Stimulated activated effector memory CD8-positive, alpha-beta T cell treated with anti-CD3 and anti-CD28 coated beads, Interleukin-12 subunit alpha, Interleukin-12 subunit beta, amount 100 ng/mL, for 72 hours (primary cell): ENCODE measurements at regions not wholly inside any gene's neighbourhood (a gene's known extent, or its start where the extent isn't known, plus 50 kb on each side); places are given as distances from the start of the nearest gene placed in this dataset.

ENCODE experiments used
- ATAC-seq: fragments of 150-1000 bp; cut with Tn5 transposase; 2 replicates; pipeline ENCODE4 v1.10.0; 2021
- DNase-seq, 2 donors: peaks; one replicate each; pipeline ENCODE4 v3.0.0; 2021 to 2022; ENCODE audit warnings: low spot score in 2 of 2
- H3K27ac Mint-ChIP-seq: one replicate; pipeline ENCODE4 v1.8.0; 2022; ENCODE audit warnings: mild to moderate bottlenecking, mixed read lengths
- H3K36me3 Mint-ChIP-seq: one replicate; pipeline ENCODE4 v1.8.0; 2022; ENCODE audit warnings: mild to moderate bottlenecking, mixed read lengths
- H3K4me1 Mint-ChIP-seq: one replicate; pipeline ENCODE4 v1.8.0; 2022; ENCODE audit warnings: mixed read lengths
- H3K4me3 Mint-ChIP-seq: one replicate; pipeline ENCODE4 v1.8.0; 2022; ENCODE audit warnings: mild to moderate bottlenecking, mixed read lengths
- H3K9me3 Mint-ChIP-seq: one replicate; pipeline ENCODE4 v1.8.0; 2022; ENCODE audit warnings: mixed read lengths

DNA sequence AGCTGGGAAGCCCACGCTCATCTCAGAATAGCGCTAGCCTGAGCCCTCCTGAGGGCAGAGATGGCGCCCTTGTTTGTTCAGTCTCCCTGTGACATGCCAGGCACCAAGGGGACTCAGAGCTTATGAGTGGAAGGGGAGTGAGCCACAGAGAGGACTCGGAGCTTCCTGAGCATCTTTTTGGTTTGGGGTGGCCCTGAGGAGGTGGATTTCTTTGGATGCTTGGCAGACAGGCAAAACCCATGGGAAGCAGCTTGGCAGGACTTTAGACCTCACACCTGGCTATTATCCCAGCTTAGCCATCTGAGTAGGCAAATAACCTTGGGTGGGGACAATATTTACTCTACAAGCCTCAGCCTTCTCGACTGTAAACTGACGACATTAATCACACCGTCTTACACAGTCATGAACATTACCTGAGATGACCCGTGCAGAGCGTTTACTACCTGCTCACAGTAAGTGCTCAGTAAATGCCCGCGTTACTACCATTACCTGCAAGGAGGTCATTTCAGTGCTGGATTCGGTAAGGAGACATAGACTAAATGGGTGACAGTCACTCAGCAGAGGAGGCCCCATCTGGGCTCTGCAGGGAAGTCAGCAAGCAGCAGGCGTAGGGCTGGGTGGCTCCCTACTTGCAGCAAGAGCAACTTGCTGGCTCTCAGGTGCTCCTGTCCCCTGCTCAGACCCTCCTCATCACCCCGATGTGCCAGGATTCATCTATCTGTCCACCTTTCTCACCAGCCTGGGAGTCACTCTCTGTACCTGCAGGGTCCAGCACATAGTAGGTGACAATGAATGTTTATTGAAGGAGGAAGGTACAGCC lies 54.9 kb downstream of the KLHDC7A start:
- H3K9me3 Mint-ChIP-seq: no peaks in the 10 kb centered on the region
- no peak overlapping the region for H3K27ac Mint-ChIP-seq
- H3K36me3 Mint-ChIP-seq: no peaks in the 10 kb centered on the region
- H3K4me1 Mint-ChIP-seq: no peaks in the 10 kb centered on the region
- ATAC-seq (no peak), DNase-seq (no peak)
- H3K4me3 Mint-ChIP-seq: no peak overlapping the region

DNA sequence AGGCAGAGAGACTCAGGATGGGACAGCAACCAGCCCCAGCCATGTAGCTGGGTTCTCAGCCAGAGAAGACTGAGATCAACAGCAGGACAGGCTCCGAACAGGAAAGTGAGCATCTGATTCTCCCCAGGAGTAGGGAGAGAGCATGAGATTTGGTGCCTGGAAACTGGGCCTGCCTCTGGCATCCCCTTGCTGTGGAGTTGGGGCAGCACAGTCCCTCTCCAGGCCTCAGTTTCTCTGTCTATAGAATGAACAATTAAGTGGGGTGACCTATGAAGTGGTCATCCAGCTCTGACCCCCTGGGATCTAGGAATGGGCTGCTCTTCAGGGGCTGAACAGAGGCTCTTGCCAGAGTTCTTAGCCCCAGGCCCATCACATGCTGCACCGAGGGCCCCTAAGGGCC lies 55.6 kb downstream of the KLHDC7A start:
- H3K4me3 Mint-ChIP-seq: no peak overlapping the region
- no peak for ATAC-seq
- H3K9me3 Mint-ChIP-seq: no peaks in the 10 kb centered on the region
- H3K36me3 Mint-ChIP-seq: no peaks in the 10 kb centered on the region
- H3K4me1 Mint-ChIP-seq: no peaks in the 10 kb centered on the region
- no peak overlapping the region for H3K27ac Mint-ChIP-seq
- DNase-seq: no peak

DNA sequence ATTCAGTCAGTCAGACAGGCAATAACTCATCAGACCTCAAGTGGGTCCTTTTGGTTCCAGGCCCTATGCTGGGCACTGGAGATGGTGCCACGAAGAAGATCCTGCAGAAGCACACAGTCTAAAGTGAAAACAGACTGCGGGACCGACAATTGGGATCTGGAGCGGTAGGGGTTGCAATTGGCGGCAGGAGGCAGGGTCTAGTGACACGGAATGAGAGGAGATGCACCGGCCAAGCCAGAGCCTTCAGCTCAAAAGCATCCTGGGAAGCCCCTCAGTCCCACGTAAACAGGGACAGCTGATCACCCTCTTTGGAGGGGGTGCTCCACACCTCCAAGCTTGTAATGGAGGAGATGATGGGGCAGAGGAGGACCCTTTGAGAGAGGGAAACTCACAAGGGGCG lies 56.2 kb downstream of the KLHDC7A start:
- ATAC-seq: no peak
- Mint-ChIP-seq H3K27ac (no peak overlapping the region), H3K4me1 (no peaks in the 10 kb centered on the region), H3K9me3 (no peaks in the 10 kb centered on the region), H3K4me3 (no peak overlapping the region), H3K36me3 (no peaks in the 10 kb centered on the region)
- DNase-seq: no peak

DNA sequence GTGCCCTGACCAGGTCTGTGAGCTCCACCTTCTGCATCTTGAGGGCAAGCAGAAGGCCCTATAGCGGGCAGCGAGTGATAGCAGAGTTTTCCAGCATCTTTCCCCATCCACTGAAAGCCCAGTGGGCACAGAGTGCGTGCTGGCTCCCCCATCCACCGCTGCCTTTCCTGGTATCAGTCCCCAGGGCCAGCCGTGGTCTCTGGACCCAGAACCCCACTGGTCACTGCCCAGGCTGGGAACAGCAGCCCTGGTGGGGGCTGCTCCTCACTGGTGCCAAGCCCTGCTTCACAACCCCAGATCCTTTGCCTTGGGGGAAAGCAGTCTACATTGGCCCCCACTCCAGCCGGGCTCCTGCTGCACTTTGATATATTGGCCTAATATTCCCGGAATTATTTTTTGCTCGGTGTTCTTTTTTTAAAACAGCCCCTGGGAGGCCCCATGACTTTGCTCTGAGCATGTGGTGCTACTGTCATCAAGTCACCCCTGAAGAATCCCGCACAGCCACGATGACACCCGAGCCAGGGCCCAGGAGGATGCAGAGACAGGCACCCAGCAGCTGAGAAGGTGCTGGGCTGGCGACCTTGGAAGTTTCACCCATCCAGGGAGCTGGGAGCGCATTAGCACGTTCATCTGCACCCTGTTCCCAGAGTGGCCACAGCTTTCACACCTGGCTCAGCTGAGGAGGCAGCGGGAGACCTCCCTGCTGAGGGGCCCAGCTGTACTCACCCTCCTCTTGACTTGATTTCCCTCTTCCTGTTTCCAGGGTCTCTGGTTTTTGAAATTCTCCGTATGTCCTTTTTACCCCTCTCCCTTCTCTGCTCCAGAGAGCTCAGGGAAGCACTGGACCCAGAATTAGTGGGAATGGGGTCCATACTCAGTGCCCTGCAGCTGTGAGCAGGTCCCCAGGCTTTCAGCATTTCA lies 56.9 kb downstream of the KLHDC7A start:
- ATAC-seq: no peak
- H3K27ac Mint-ChIP-seq: no peak overlapping the region
- no peak overlapping the region for H3K4me3 Mint-ChIP-seq
- no peaks in the 10 kb centered on the region for H3K36me3 Mint-ChIP-seq
- DNase-seq: no peak
- H3K4me1 Mint-ChIP-seq: no peaks in the 10 kb centered on the region
- no peaks in the 10 kb centered on the region for H3K9me3 Mint-ChIP-seq

DNA sequence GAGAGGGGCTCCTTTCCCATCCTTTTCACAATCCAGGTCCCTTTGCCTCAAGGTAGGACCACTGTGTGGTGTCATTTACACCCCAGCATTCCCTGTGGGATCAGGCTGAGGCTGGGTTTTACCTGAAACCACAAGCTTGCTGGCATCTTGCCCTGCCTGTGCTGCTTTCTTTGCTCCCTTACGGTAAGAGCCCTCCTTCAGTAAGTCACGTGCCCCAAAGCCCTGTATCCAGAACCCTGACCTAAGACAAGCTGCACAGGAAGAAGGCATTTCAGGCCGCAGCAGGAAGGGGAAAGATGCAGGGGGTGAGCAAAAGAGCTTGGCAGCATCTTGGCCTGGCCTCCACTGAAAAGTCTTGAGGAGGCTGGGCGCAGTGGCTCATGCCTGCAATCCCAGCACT lies 58.4 kb downstream of the KLHDC7A start:
- H3K4me1 Mint-ChIP-seq: no peaks in the 10 kb centered on the region
- H3K36me3 Mint-ChIP-seq: no peaks in the 10 kb centered on the region
- H3K4me3 Mint-ChIP-seq: no peak overlapping the region
- DNase-seq (no peak), ATAC-seq (no peak)
- no peaks in the 10 kb centered on the region for H3K9me3 Mint-ChIP-seq
- H3K27ac Mint-ChIP-seq: no peak overlapping the region

DNA sequence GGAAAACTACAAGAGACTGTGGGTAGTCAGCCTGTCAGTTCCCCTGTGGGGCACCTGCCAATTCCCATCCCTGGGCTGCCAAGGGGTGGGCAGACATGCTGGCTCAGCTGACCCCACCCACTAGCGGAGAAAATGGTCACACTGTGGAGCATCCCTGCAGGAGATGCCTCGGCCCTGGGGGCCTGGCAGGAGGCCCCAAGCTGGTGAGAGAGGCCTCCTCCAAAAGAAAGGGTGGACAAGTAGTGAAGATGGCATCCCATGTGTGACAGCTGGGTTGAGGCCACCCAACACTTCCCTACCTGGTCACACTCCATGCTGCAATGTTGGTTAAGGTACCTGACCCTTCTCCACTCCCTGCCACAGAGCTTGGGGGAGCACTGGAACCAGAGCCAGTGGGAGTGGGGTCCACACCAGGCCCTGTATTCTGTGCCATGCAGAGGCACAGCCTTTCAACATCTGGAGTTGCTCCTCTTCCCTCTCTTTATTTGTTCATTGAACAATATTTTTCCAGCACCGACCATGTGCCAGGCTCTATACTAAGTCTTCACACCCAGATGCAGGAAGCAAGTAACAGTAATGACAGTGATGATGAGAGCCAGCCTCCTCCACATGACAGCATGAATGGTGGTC lies 59.5 kb downstream of the KLHDC7A start:
- no peak for DNase-seq
- ATAC-seq: no peak
- H3K4me1 Mint-ChIP-seq: no peaks in the 10 kb centered on the region
- no peak overlapping the region for H3K4me3 Mint-ChIP-seq
- H3K36me3 Mint-ChIP-seq: no peaks in the 10 kb centered on the region
- H3K27ac Mint-ChIP-seq: no peak overlapping the region
- H3K9me3 Mint-ChIP-seq: no peaks in the 10 kb centered on the region

DNA sequence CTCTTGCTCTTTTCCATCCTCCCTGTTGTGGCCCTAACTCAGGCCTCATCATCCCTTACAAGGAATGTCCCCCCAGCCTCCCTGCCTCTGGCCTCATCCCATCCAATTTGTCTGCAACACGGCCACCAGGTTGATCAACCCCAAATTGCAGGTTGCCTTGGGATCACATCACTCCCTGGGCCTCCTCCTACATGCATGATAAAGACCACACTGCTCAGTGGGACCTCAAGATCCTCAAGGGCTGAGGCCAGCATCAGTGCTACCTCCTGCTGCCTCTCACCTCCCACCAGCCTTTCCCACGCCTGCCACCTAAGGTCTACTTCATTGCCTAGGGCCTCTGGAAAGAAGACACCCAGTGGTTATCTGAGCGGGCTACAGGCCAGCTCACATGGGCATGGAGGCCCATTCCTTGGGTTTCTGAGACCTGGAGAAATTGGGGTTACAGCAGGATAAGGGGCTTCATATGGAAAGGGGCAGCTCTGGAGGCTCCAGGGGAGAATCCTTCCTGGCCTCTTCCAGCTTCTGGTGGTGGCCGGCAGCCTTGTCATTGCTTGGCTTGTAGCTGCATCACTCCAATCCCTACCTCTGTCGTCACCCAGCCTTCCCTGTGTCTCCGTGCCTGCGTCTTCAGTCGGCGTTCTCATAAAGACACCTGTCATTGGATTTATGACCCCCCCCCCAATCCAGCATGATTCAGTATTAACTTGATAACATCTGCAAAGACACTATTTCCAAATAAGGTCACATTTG lies 60.5 kb downstream of the KLHDC7A start:
- no peak overlapping the region for H3K4me3 Mint-ChIP-seq

DNA sequence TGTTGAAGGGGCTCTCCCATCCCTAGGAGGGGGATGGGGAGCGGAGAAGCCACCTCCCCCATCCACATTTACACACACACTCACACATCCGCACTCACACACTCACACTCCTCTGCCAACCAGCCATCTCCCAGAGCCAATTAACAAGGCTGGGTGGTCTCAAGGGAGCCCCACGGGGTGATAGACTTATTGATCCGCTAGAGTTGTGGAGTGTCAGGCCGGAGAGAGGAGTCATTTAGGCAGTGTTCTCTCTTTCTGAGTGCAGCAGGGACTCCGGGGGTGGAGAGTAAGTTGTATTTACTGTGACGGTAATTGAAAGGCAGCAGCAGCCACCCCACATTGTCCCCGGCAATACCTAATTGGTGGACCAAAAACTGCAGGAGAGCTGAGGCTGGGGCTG lies 61.6 kb downstream of the KLHDC7A start:
- Mint-ChIP-seq H3K4me1 (no peaks in the 10 kb centered on the region), H3K36me3 (no peaks in the 10 kb centered on the region), H3K27ac (no peak overlapping the region), H3K4me3 (no peak overlapping the region), H3K9me3 (no peaks in the 10 kb centered on the region)
- ATAC-seq (no peak), DNase-seq (no peak)

More for the DNA sequence above, 60.5 kb downstream of the KLHDC7A start:
- Mint-ChIP-seq H3K27ac (no peak overlapping the region), H3K36me3 (no peaks in the 10 kb centered on the region), H3K4me1 (no peaks in the 10 kb centered on the region), H3K9me3 (no peaks in the 10 kb centered on the region)
- no peak for ATAC-seq
- no peak for DNase-seq

DNA sequence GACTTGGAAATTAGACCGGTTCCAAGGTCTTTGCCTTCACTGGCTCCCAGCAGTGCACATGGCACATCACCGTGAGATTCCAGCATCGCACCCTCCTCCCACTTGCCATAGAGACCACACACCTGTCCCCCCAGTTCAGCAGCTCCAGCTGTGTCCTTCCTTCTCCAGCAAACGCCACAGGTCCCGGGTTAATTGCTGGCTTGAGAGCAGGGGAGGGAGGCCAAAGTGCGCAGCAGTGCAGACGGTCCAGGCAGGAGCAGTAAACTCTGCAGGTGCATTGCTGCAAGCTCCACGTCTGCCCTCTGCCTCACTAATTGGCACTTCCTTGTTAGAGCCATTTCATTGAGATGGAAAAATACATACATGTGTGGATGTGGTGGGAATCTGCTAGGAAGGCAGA lies 65.3 kb downstream of the KLHDC7A start:
- H3K27ac Mint-ChIP-seq: no peak overlapping the region
- H3K4me1 Mint-ChIP-seq: no peaks in the 10 kb centered on the region
- no peaks in the 10 kb centered on the region for H3K9me3 Mint-ChIP-seq
- H3K36me3 Mint-ChIP-seq: no peaks in the 10 kb centered on the region
- ATAC-seq (no peak), DNase-seq (no peak)
- no peak overlapping the region for H3K4me3 Mint-ChIP-seq

DNA sequence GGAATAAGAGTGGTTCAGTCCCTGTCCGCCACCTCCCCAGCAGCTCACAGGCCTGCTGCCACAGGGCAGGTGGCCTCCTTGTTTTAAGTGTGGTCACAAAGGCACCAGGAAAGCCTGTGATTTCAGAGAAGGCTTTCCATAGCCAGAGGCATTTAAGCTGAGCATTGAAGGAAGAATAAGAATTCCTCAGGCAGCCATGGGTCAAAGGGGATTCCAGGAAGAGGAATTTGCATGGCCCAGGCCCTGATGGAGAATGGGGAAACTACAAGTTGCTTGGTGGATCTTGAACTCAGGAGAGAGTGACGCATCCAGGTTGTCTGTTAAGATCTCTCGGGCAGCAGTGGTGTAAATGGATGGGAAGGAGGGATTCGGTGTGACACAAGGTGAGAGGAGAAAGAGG lies 66.7 kb downstream of the KLHDC7A start:
- Mint-ChIP-seq H3K4me1 (no peaks in the 10 kb centered on the region), H3K27ac (no peak overlapping the region), H3K36me3 (no peaks in the 10 kb centered on the region), H3K9me3 (no peaks in the 10 kb centered on the region), H3K4me3 (no peak overlapping the region)
- DNase-seq: no peak
- ATAC-seq: no peak

DNA sequence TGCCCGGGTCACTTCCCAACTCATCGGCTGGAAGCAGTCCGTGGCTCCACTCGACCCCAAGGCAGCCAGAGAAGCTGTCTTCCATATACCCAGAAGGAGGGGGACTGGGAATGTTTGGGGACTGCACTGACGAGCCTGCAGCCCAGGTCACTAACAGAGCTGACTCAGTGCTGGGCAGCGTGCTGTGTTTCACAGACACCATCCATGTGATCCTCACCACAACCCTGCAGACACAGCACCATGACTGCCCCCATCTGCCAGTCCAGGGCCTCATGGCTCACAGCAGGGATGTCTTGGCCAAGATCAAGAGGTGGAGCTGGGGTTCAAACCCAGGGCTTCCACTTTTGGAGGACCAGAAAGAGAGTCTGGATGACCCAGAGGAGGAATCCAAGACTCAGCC lies 67.9 kb downstream of the KLHDC7A start:
- Mint-ChIP-seq H3K9me3 (no peaks in the 10 kb centered on the region), H3K4me1 (no peaks in the 10 kb centered on the region), H3K4me3 (no peak overlapping the region), H3K36me3 (no peaks in the 10 kb centered on the region), H3K27ac (no peak overlapping the region)
- ATAC-seq (no peak), DNase-seq (no peak)

DNA sequence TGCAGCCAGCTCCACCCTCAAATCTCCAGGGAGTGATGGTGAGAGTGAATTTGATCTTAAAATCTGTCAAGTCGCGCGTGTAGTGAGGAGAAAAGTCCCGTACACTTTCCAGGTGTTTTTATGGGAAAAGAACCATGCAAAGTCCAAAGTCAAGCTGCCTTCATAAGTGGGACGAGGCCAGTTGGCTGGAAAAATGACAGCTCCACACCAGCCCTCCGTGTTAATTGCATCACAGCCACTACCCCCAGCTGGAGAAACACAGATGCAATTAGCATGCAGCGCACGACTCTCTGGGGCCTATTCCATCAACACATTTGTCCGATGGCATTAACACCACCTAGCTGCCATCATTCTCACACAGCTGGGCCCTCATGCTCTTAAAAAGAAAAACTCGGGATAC lies 68.4 kb downstream of the KLHDC7A start:
- H3K27ac Mint-ChIP-seq: no peak overlapping the region
- no peaks in the 10 kb centered on the region for H3K36me3 Mint-ChIP-seq
- no peak overlapping the region for H3K4me3 Mint-ChIP-seq
- H3K9me3 Mint-ChIP-seq: no peaks in the 10 kb centered on the region
- DNase-seq (no peak), ATAC-seq (no peak)
- no peaks in the 10 kb centered on the region for H3K4me1 Mint-ChIP-seq

DNA sequence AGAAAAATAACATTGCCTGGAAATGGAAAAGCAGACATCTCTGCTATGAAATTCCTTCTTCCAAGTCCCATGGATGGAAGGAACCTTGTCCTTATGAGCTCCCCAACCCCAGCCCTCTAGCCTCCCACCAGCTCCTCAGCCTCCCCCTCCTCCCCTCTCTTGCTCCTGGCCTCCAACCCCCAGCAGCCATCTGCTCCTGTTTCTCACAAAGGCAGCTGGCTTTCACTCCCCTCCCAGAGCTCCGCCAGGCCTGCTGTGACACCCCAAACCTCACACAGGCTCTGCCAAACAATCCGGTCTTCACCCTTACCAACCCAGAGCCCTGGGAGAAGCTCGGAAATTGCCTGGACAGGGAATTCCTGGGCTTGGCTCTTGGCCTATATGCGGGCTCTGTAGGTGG lies 69.2 kb downstream of the KLHDC7A start:
- no peaks in the 10 kb centered on the region for H3K9me3 Mint-ChIP-seq
- DNase-seq (no peak), ATAC-seq (no peak)
- H3K4me1 Mint-ChIP-seq: no peaks in the 10 kb centered on the region
- H3K27ac Mint-ChIP-seq: no peak overlapping the region
- H3K4me3 Mint-ChIP-seq: no peak overlapping the region
- no peaks in the 10 kb centered on the region for H3K36me3 Mint-ChIP-seq

DNA sequence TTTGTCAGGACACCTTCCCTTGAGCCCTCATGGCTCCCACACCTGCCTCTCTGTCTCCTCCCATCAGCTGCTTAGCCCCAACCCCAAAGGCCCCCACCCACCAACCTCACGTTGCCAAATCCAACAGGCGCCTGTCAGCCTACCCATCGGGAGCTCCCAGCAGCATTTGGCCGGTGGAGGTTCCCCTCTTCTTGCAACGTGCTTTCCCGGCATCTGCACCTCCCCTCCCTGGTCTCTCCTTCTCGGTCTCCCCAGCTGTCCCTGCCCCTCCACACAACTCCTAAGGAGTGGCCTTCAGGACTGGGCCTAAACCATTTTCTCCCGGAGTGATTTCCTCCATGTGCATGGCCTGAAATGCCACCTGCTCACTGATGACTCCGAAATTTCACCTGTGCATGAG lies 71.9 kb downstream of the KLHDC7A start:
- DNase-seq (no peak), ATAC-seq (no peak)
- H3K4me1 Mint-ChIP-seq: peaks cover 5% of the 10 kb centered on the region
- no peaks in the 10 kb centered on the region for H3K9me3 Mint-ChIP-seq
- no peak overlapping the region for H3K4me3 Mint-ChIP-seq
- no peak overlapping the region for H3K27ac Mint-ChIP-seq
- H3K36me3 Mint-ChIP-seq: no peaks in the 10 kb centered on the region

DNA sequence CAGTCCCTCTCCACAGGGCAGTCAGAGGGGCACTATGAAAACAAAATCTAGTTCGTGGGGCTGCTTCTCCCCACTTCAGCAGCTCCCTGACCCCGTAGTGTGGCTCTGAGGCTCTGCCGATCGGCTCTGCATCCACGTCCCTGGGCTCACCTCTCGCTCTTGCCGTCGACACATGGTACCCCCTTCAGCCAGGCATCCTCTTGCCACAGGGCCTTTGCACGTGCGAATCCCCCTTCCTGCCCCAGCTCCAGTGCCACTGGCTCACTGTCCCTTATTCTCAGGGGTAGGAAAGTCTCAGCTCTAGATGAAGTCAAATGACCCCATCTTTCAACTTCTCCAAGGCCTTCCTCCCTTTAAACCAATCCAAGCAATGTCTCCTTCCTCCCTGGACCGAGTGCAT lies 72.7 kb downstream of the KLHDC7A start:
- DNase-seq (no peak), ATAC-seq (no peak)
- H3K36me3 Mint-ChIP-seq: no peaks in the 10 kb centered on the region
- H3K9me3 Mint-ChIP-seq: no peaks in the 10 kb centered on the region
- H3K4me3 Mint-ChIP-seq: no peak overlapping the region
- H3K4me1 Mint-ChIP-seq: peaks cover 13% of the 10 kb centered on the region
- no peak overlapping the region for H3K27ac Mint-ChIP-seq
